Skeletal muscle satellite cell (primary cell): ENCODE measurements at regions not wholly inside any gene's neighbourhood (a gene's known extent, or its start where the extent isn't known, plus 50 kb on each side); places are given as distances from the start of the nearest gene placed in this dataset.
"Not testable (repeated sequence)": the region's sequence is repeated elsewhere in the genome, so short reads cannot be mapped to it uniquely, and the experiment has no call there.

ENCODE experiments used
- H3K27me3 ChIP-seq: 2 replicates; pipeline ENCODE4 v1.7.0; 2013; ENCODE audit warnings: low read length; ENCODE audit not compliant: control insufficient read depth, insufficient read depth
- H3K36me3 ChIP-seq: 2 replicates; pipeline ENCODE4 v1.7.0; 2013; ENCODE audit warnings: mild to moderate bottlenecking, control low read depth, low read length; ENCODE audit not compliant: insufficient read depth
- H3K4me1 ChIP-seq: 2 replicates; pipeline ENCODE4 v1.7.0; 2013; ENCODE audit warnings: low read length; ENCODE audit not compliant: control insufficient read depth, insufficient read depth
- H3K4me2 ChIP-seq: 2 replicates; pipeline ENCODE4 v1.7.0; 2013; ENCODE audit warnings: mild to moderate bottlenecking, low read length
- H3K4me3 ChIP-seq: 2 replicates; pipeline ENCODE4 v1.7.0; 2013; ENCODE audit warnings: low read length
- H3K9ac ChIP-seq: 2 replicates; pipeline ENCODE4 v1.7.0; 2013; ENCODE audit warnings: mild to moderate bottlenecking, low read depth, low read length, moderate library complexity
- H3K9me3 ChIP-seq: replicated peaks from 2 replicates; pipeline ENCODE4 v1.7.0; 2013; ENCODE audit warnings: mild to moderate bottlenecking, control low read depth, low read length

GRCh38 chr6:106806253-106806652, 168.3 kb downstream of the CD24 start:
- not testable (repeated sequence) for H3K4me1 ChIP-seq, H3K36me3 ChIP-seq, H3K4me3 ChIP-seq, H3K4me2 ChIP-seq, H3K9me3 ChIP-seq, H3K9ac ChIP-seq
- H3K27me3 ChIP-seq: peaks cover 12% of the 10 kb centered on the region

DNA sequence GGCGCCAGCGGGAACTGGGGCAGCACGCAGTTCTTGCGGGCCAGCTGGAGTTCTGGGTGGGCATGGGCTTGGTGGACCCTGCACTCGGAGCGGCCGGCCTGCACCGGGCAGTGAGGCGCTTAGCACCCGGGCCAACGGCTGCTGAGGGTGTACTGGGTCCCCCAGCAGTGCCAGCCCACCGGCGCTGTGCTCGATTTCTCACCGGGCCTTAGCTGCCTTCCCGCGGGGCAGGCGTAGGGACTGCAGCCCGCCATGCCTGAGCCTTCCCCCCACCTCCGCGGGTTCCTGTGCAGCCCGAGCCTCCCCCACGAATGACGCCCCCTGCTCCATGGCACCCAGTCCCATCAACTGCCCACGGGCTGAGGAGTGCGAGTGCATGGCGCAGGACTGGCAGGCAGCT, 168.8 kb downstream of the CD24 start:
- no peaks in the 10 kb centered on the region for H3K36me3 ChIP-seq
- no peaks in the 10 kb centered on the region for H3K4me1 ChIP-seq
- H3K4me3 ChIP-seq: no peak overlapping the region
- no peaks in the 10 kb centered on the region for H3K9me3 ChIP-seq
- no peak overlapping the region for H3K4me2 ChIP-seq
- peaks cover 16% of the 10 kb centered on the region for H3K27me3 ChIP-seq
- H3K9ac ChIP-seq: no peak overlapping the region

DNA sequence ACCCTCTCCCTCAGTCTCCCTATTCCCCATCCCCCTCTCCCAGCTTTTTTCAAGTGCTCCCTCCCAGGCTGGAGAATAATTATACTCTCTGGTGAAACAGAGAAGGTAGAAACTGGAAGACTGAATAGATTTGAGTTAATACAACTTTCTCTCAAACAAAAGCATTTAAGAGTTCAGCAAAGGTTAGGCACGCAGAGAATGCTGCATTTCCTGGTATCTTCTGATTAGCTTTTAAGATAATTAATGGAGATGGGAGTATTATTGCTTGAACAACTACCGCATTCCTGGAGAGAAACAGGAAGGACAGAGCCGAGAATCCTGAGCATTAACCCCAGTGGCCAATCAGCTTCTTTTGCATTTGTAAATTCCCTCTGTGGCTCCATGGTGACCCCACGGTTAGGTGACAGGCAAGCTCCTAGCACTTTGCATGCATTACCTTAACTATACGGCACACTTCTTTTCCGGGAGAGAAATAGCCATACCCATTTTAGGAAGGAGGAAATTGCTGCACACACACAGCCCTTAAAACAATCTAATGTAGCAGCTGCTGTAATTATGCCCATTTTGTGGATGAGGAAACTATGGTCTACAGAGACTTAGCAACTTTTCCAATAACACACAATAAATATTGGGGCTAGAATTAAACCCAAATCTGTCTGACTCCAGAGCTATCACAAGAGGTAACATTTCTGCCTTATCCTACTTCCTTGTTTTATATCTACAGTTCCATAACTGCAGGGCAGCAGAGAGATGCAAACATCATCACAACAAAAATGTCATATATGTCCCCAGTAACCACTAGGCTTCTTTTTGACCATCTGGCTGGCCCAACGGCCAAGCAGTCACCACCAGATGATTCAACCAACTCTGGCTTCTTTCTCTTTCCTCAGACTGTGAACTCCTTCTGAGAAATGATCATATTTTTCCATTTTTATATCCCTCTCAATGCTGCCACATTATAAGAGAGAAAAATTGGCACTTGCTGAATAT, 169.9 kb downstream of the CD24 start:
- no peak overlapping the region for H3K4me3 ChIP-seq
- H3K36me3 ChIP-seq: no peaks in the 10 kb centered on the region
- H3K9me3 ChIP-seq: no peaks in the 10 kb centered on the region
- H3K9ac ChIP-seq: no peak overlapping the region
- H3K27me3 ChIP-seq: peaks cover 20% of the 10 kb centered on the region
- H3K4me1 ChIP-seq: no peaks in the 10 kb centered on the region
- no peak overlapping the region for H3K4me2 ChIP-seq

GRCh38 chr6:106803188-106803587, 171.3 kb downstream of the CD24 start:
- Histone ChIP-seq H3K36me3 (no peaks in the 10 kb centered on the region), H3K9me3 (no peaks in the 10 kb centered on the region), H3K4me3 (no peak overlapping the region), H3K4me1 (no peaks in the 10 kb centered on the region), H3K4me2 (no peak overlapping the region), H3K27me3 (peaks cover 27% of the 10 kb centered on the region), H3K9ac (no peak overlapping the region)

- Histone ChIP-seq H3K9ac (no peak overlapping the region), H3K27me3 (peaks cover 29% of the 10 kb centered on the region), H3K4me3 (no peak overlapping the region), H3K9me3 (no peaks in the 10 kb centered on the region), H3K36me3 (no peaks in the 10 kb centered on the region), H3K4me2 (no peak overlapping the region), H3K4me1 (no peaks in the 10 kb centered on the region)
Measured at GRCh38 chr6:106802139-106802538, 172.4 kb downstream of the CD24 start.

DNA sequence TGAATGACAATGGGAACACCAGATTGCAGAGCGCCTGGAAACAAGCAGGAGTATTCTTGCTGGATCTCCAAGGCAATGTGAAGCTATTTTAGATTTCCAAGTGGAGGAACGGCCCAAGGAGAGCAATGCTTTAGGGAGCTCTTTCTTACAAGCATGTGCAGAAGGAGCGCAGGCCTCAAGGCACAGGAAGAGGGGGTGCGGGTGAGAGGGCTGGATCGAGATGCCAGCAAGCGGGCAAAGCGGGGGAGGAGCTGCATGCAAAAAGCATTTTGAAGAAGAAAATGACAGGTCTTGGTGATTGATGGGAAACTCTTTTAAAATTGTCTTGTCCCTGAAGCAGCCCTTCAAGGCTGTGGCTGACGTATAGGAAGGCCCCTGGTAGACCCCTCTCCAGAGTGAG, 171.9 kb downstream of the QRSL1 start:
- no peaks in the 10 kb centered on the region for H3K4me1 ChIP-seq
- no peak overlapping the region for H3K4me2 ChIP-seq
- peaks cover 31% of the 10 kb centered on the region for H3K27me3 ChIP-seq
- no peak overlapping the region for H3K4me3 ChIP-seq
- no peaks in the 10 kb centered on the region for H3K9me3 ChIP-seq
- H3K9ac ChIP-seq: no peak overlapping the region
- no peaks in the 10 kb centered on the region for H3K36me3 ChIP-seq

DNA sequence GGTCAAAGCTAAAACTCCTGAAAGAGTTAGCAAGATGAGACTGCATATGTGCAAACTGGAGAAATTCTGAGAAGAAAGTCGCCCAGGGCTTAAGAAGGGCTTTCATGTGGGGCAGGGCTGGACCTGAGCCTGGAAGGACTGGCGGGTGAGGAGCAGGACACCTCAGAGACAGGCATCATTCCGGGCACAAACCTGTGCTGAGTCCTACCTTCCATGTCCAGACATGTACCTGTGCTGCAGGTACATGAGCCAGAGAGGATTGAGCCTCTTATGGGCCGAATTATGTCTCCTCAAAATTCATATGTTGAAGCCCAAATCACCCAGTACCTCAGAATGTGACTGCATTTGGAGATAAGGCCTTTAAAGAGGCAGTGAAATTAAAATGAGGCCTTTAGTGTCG, 171.0 kb downstream of the QRSL1 start:
- Histone ChIP-seq H3K27me3 (peaks cover 31% of the 10 kb centered on the region), H3K9me3 (no peaks in the 10 kb centered on the region), H3K4me3 (no peak overlapping the region), H3K36me3 (no peaks in the 10 kb centered on the region), H3K4me1 (no peaks in the 10 kb centered on the region), H3K4me2 (no peak overlapping the region), H3K9ac (no peak overlapping the region)

- Histone ChIP-seq H3K9me3 (no peaks in the 10 kb centered on the region), H3K27me3 (peaks cover 31% of the 10 kb centered on the region), H3K4me1 (no peaks in the 10 kb centered on the region), H3K36me3 (no peaks in the 10 kb centered on the region), H3K4me3 (no peak overlapping the region), H3K9ac (no peak overlapping the region), H3K4me2 (no peak overlapping the region)
Measured at GRCh38 chr6:106799031-106799894, 169.9 kb downstream of the QRSL1 start.

GRCh38 chr6:106797186-106797585, 167.8 kb downstream of the QRSL1 start:
- Histone ChIP-seq H3K9ac (no peak overlapping the region), H3K27me3 (peaks cover 42% of the 10 kb centered on the region), H3K4me1 (no peaks in the 10 kb centered on the region)

DNA sequence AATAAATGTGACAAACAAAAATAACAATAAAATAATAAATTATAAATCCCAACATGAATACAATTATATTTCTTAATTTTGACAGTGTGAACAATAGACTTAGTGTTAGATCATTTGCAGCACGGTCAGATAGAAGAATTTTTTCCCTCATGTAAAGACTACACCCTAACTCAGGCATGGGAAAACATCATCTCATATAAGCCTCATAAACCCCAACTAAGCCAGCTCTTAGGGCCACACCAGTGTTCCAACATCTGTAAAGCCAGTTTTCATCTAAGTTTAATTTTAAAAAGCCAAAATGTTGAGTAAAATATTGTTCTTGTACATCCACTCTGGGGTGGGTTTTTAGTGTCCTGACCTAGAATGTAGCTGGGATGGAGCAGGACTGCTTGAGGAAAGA, 167.4 kb downstream of the QRSL1 start:
- no peak overlapping the region for H3K9ac ChIP-seq
- H3K27me3 ChIP-seq: peaks cover 39% of the 10 kb centered on the region
- H3K4me1 ChIP-seq: no peaks in the 10 kb centered on the region
- H3K4me2 ChIP-seq: no peak overlapping the region
- no peaks in the 10 kb centered on the region for H3K36me3 ChIP-seq
- H3K4me3 ChIP-seq: no peak overlapping the region
- no peaks in the 10 kb centered on the region for H3K9me3 ChIP-seq

More at GRCh38 chr6:106797186-106797585, 167.8 kb downstream of the QRSL1 start:
- no peak overlapping the region for H3K4me2 ChIP-seq
- H3K36me3 ChIP-seq: no peaks in the 10 kb centered on the region
- no peak overlapping the region for H3K4me3 ChIP-seq
- no peaks in the 10 kb centered on the region for H3K9me3 ChIP-seq

- no peak overlapping the region for H3K9ac ChIP-seq
- H3K9me3 ChIP-seq: no peaks in the 10 kb centered on the region
- no peak overlapping the region for H3K4me2 ChIP-seq
Measured at GRCh38 chr6:106794129-106794528, 164.8 kb downstream of the QRSL1 start.

More at GRCh38 chr6:106794129-106794528, 164.8 kb downstream of the QRSL1 start:
- Histone ChIP-seq H3K36me3 (no peaks in the 10 kb centered on the region), H3K4me1 (no peaks in the 10 kb centered on the region), H3K4me3 (no peak overlapping the region), H3K27me3 (peaks cover 29% of the 10 kb centered on the region)
